HepG2 (cell line): ENCODE measurements at regions not wholly inside any gene's neighbourhood (a gene's known extent, or its start where the extent isn't known, plus 50 kb on each side); places are given as distances from the start of the nearest gene placed in this dataset.

Experiments
- FOXP1 ChIP-seq, 2 experiments: fragments of 450-650 bp in 1 of 2; IDR thresholded peaks; 2 replicates each; pipeline ENCODE4 v1.6.1; 2017 to 2018; ENCODE audit warnings: antibody characterized with exemption in 1 of 2
- POLR2A ChIP-seq, 2 experiments: IDR thresholded peaks; 2 replicates each; pipeline ENCODE4 v1.6.1; 2011; ENCODE audit warnings: low read depth in 2 of 2, low read length in 2 of 2, mild to moderate bottlenecking in 1 of 2, moderate library complexity in 1 of 2; ENCODE audit not compliant: insufficient read depth in 1 of 2
- SIN3B ChIP-seq: fragments of 150-350 bp; IDR thresholded peaks from 2 replicates; pipeline ENCODE4 v1.6.1; 2014; ENCODE audit warnings: low read length
- ZNF562 ChIP-seq: sonication (generic); formaldehyde crosslinking; IDR thresholded peaks from 2 replicates; pipeline ENCODE4 v1.8.0; 2022; ENCODE audit warnings: missing genetic modification reagents, borderline replicate concordance
- TF ChIP-seq, protein P1 (sequence below): sonication (generic); formaldehyde crosslinking; IDR thresholded peaks from 2 replicates; pipeline ENCODE4 v1.4.0; 2020; ENCODE audit warnings: missing genetic modification reagents
- TF ChIP-seq, protein P2 (sequence below): sonication (generic); formaldehyde crosslinking; IDR thresholded peaks from 2 replicates; pipeline ENCODE4 v1.5.0; 2020; ENCODE audit warnings: mild to moderate bottlenecking, missing genetic modification reagents, moderate library complexity

DNA sequence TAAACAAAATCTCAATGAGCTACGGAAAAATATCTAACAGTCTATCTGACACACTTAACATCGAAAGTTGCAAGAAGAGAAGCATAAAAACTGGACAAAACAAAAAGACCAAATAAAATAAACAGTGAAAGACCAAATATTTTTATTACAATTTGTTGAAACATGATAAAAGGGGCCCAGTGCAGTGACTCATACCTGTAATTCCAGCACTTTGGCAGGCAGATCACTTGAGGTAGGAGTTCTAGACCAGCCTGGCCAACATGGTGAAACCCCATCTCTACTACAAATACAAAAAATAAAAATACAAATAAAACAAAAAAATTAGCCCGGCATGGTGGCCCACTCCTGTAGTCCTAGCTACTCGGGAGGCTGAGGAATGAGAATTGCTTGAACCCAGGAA is 914.0 kb upstream of the ALCAM start:
- TF ChIP-seq FOXP1 (IDR thresholded peaks at IDR 0.05) (no peak), FOXP1 (CRISPR knock-in tag; IDR thresholded peaks at IDR 0.05) (no peak), SIN3B (no peak), ZNF562 (CRISPR knock-in tag) (no peak), POLR2A (IDR thresholded peaks at IDR 0.05; ENCODE audit: insufficient read depth in 1 of 2, low read depth in 2 of 2, low read length in 2 of 2) (no peak)
- TF ChIP-seq, protein P1, sequence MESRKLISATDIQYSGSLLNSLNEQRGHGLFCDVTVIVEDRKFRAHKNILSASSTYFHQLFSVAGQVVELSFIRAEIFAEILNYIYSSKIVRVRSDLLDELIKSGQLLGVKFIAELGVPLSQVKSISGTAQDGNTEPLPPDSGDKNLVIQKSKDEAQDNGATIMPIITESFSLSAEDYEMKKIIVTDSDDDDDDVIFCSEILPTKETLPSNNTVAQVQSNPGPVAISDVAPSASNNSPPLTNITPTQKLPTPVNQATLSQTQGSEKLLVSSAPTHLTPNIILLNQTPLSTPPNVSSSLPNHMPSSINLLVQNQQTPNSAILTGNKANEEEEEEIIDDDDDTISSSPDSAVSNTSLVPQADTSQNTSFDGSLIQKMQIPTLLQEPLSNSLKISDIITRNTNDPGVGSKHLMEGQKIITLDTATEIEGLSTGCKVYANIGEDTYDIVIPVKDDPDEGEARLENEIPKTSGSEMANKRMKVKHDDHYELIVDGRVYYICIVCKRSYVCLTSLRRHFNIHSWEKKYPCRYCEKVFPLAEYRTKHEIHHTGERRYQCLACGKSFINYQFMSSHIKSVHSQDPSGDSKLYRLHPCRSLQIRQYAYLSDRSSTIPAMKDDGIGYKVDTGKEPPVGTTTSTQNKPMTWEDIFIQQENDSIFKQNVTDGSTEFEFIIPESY (CRISPR knock-in tag) = no peak
- TF ChIP-seq, protein P2, sequence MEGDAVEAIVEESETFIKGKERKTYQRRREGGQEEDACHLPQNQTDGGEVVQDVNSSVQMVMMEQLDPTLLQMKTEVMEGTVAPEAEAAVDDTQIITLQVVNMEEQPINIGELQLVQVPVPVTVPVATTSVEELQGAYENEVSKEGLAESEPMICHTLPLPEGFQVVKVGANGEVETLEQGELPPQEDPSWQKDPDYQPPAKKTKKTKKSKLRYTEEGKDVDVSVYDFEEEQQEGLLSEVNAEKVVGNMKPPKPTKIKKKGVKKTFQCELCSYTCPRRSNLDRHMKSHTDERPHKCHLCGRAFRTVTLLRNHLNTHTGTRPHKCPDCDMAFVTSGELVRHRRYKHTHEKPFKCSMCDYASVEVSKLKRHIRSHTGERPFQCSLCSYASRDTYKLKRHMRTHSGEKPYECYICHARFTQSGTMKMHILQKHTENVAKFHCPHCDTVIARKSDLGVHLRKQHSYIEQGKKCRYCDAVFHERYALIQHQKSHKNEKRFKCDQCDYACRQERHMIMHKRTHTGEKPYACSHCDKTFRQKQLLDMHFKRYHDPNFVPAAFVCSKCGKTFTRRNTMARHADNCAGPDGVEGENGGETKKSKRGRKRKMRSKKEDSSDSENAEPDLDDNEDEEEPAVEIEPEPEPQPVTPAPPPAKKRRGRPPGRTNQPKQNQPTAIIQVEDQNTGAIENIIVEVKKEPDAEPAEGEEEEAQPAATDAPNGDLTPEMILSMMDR (CRISPR knock-in tag) = no peak
